Activated CD8-positive, alpha-beta memory T cell treated with anti-CD3 and anti-CD28 coated beads for 4 hours (primary cell): ENCODE measurements at regions not wholly inside any gene's neighbourhood (a gene's known extent, or its start where the extent isn't known, plus 50 kb on each side); places are given as distances from the start of the nearest gene placed in this dataset.

Source experiments
- DNase-seq, 2 donors: peaks; one replicate each; pipeline ENCODE4 v3.0.0-alpha.2; 2020; ENCODE audit warnings: low read depth in 2 of 2

DNA sequence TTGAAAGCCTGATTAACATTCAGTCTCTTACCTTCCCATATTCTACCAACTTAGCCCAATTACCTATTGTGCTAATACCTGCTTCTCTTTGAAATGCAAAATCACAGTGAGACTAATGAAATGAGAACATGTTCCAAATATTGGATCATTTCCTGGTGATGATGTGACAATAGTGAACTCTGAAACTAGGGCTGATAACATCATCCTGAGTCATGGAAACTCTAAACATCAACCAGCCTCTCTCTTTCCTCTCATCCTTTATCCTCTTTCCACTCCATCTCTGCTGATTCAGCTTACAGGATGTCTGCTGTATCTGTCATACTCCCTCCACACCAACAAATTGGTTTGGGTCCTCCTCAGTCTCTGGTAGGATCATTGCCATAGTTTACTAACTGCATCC lies 98.8 kb upstream of the NCKAP5 start:
- no peak for DNase-seq

DNA sequence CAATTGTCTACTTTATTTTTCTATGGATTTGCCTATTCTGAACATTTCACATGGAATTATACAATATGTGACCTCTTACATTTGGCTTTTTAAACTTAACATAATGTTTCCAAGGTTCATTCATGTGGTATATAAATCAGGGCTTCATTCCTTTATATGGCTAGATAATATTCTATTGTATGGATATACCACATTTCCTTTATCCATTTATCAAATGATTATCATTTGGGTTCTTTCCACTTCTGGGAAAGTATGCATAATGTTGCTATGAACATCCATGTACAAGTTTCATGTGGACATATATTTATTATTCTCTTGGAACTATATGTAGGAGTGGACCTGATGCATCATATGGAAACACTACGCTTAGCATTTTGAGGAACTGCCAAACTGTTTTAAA lies 99.7 kb upstream of the NCKAP5 start:
- DNase-seq: no peak

- DNase-seq: no peak
These were observed 100.3 kb upstream of the NCKAP5 start for GRCh38 chr2:133668547-133668946.

DNA sequence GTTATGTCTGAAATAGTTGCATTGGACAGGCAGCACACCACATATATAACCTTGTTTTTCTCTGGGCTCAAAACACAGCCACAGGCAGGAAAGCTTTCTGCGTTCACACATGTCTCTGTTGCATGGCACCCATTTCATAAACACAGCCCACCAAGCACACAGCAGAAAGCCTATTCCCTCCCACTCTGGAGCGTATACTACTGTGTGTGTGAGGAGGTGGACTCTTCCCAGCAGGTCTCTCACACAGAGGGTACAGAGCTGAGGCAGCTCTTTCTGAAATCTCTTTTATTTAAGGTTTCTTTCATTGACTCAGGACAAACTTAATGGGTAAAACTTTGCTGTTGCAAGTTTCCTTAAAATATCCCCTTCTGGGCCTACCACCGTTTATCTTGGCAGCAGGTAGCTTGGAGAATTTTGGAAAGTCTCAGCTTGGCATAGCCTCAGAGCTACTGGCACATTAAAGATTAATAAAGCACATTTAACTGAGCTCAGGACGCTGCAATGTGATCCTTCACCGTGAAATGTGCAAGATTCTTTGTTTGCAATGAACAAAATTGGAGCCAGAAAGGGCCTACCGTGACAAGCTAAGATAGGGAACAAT lies 105.1 kb upstream of the NCKAP5 start:
- DNase-seq: no peak

GRCh38 chr2:133674066-133674432 lies 105.8 kb upstream of the NCKAP5 start:
- DNase-seq: no peak

- no peak for DNase-seq
These were observed 106.4 kb upstream of the NCKAP5 start for GRCh38 chr2:133674433-133675331.

DNA sequence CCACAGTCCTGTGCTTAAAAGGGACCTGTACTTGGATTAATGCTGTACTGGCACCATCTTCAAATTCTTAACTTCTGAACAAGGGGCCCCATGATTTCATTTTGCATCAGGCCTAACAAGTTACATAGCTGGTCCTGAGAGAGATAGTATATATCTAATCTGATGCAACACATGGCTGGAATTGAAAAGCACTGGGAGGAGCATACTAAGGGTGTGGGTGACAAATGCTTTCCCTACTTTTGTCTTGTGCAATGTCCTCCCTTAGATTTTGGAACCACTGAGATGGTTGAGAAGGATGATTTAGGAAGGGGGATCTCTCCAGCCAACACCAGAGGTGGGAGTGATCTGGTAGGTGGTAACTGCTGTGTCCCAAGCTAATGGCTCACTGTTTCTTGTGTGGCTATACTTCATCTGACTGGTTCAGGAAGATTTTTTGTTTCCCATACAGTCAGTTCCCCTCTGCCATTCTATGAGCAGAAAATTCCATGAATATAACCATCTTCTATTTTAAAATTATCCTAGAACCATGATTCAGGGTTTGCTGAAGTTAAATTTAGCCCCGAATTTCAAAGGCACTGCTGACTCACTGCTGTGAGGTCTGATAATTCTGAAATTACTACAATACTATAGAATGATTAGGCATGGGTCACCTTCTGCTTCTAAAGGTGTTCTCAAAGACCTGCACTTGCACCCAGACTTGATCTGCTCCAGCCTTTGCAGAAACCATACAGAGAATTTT lies 108.3 kb upstream of the NCKAP5 start:
- DNase-seq: no peak

- DNase-seq: no peak
These were observed 112.2 kb upstream of the NCKAP5 start for GRCh38 chr2:133680343-133681049.

GRCh38 chr2:133682347-133682746 lies 114.1 kb upstream of the NCKAP5 start:
- no peak for DNase-seq

- DNase-seq: no peak
These were observed 114.6 kb upstream of the NCKAP5 start for GRCh38 chr2:133682906-133683305.

- DNase-seq: no peak
These were observed 117.5 kb upstream of the NCKAP5 start for GRCh38 chr2:133685636-133686215.

GRCh38 chr2:133690780-133691179 lies 122.5 kb upstream of the NCKAP5 start:
- no peak for DNase-seq

- no peak for DNase-seq
These were observed 123.1 kb upstream of the NCKAP5 start for GRCh38 chr2:133691336-133691735.

- DNase-seq: no peak
These were observed 137.0 kb upstream of the NCKAP5 start for GRCh38 chr2:133705287-133705686.

- no peak for DNase-seq
These were observed 142.3 kb upstream of the NCKAP5 start for GRCh38 chr2:133710613-133711012.

- DNase-seq: no peak
These were observed 142.9 kb upstream of the NCKAP5 start for GRCh38 chr2:133711201-133711600.

- DNase-seq: no peak
These were observed 143.5 kb upstream of the NCKAP5 start for GRCh38 chr2:133711806-133712205.

GRCh38 chr2:133712369-133712768 lies 144.1 kb upstream of the NCKAP5 start:
- DNase-seq: no peak

GRCh38 chr2:133713049-133713580 lies 144.9 kb upstream of the NCKAP5 start:
- no peak for DNase-seq

- DNase-seq: no peak
These were observed 147.9 kb upstream of the NCKAP5 start for GRCh38 chr2:133716166-133716565.

GRCh38 chr2:133717497-133717896 lies 149.2 kb upstream of the NCKAP5 start:
- DNase-seq: no peak
